GM12875 (cell line): ENCODE measurements at regions not wholly inside any gene's neighbourhood (a gene's known extent, or its start where the extent isn't known, plus 50 kb on each side); places are given as distances from the start of the nearest gene placed in this dataset.
"Not testable (repeated sequence)": the region's sequence is repeated elsewhere in the genome, so short reads cannot be mapped to it uniquely, and the experiment has no call there.

Experiments used
- H3K4me3 ChIP-seq: one replicate; pipeline ENCODE4 v1.5.1; 2011; ENCODE audit warnings: low read depth, low read length, control low read depth
- TF ChIP-seq, protein P1 (sequence below): IDR thresholded peaks from 2 replicates; pipeline ENCODE4 v1.5.1; 2011; ENCODE audit warnings: low read depth, mild to moderate bottlenecking, control low read depth, inconsistent platforms, low read length, moderate library complexity, borderline replicate concordance; ENCODE audit not compliant: insufficient read depth

- H3K4me3 ChIP-seq: no peak overlapping the region
- TF ChIP-seq, protein P1, sequence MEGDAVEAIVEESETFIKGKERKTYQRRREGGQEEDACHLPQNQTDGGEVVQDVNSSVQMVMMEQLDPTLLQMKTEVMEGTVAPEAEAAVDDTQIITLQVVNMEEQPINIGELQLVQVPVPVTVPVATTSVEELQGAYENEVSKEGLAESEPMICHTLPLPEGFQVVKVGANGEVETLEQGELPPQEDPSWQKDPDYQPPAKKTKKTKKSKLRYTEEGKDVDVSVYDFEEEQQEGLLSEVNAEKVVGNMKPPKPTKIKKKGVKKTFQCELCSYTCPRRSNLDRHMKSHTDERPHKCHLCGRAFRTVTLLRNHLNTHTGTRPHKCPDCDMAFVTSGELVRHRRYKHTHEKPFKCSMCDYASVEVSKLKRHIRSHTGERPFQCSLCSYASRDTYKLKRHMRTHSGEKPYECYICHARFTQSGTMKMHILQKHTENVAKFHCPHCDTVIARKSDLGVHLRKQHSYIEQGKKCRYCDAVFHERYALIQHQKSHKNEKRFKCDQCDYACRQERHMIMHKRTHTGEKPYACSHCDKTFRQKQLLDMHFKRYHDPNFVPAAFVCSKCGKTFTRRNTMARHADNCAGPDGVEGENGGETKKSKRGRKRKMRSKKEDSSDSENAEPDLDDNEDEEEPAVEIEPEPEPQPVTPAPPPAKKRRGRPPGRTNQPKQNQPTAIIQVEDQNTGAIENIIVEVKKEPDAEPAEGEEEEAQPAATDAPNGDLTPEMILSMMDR: no peak
Observed at GRCh38 chr13:58476206-58476918, 844.8 kb downstream of the PCDH17 start.

DNA sequence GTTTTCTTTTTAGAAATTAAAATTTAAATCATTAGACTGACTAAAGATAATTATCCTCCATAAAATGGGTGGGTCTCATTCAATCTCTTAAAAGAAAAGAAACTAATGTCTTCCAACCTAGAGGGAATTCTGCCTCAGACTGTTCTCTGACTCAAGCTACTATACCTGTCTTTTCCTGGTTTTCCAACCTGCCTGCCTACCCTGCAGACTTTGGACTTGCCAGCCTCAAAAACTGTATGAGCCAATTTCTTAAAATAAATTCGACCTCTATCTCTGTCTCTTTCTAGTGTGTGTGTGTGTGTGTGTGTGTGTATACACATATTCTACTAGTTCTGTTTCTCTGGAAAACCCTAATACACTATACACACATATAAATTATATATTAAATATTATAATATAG is 847.3 kb downstream of the PCDH17 start:
- H3K4me3 ChIP-seq: no peak overlapping the region
- TF ChIP-seq, protein P1: no peak

DNA sequence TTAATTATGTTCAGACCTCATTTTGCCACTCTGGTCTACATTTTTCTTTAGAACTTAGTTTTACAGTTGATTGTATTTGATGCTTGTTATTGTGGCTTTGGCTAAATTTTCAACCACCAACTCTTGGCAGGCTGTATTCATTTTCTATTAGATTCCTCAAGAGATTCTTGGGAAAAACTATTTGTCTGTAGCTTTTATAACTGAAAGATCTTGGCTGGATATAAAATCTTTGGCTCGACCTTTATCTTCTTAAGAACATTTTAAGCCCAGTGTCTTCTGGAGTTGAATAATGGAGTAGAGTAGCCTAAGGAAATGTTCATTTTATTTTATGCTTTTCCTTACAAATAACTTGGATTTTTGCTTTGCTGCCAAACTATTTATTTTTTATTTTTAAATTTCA is 848.5 kb downstream of the PCDH17 start:
- H3K4me3 ChIP-seq: no peak overlapping the region

DNA sequence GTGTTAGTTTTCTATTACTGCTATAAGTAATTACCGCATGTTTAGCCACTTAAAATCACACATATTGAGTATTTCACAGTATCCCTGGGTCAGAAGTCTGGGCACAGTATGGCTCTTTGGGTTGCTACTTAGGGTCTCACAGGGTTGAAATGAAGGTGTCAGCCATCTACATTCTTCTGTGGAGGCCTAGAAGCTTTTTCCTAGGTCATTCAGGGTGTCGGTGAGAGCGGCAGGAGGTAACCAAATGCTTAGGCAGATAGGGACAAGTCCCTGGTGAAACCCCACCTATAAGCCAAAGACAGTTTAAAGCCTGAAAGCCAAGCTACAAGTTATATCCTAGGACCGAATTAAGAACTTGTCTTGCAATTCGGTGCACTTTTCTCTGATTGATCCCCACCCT is 856.7 kb downstream of the PCDH17 start:
- TF ChIP-seq, protein P1: no peak
- H3K4me3 ChIP-seq: no peak overlapping the region

More for the DNA sequence above, 848.5 kb downstream of the PCDH17 start:
- TF ChIP-seq, protein P1: no peak

DNA sequence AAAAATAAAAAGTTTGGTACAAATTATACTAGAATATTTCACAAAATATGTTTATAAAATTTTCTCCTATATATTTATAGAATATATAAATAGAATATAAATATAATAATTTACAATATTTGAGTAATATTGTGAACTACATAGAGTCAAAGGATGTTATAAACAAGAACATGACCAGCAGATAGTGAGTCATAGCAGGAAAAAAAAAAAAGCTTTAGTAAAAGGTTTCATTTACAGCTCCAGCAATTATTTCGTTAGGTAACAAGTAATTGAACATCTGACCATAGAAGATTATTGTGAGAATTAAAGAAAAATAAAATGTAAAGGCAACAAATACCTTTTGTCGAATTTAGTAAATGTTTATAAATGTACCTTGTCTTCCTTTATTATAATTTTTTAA is 864.1 kb downstream of the PCDH17 start:
- H3K4me3 ChIP-seq: no peak overlapping the region
- TF ChIP-seq, protein P1: no peak

- no peak overlapping the region for H3K4me3 ChIP-seq
- TF ChIP-seq, protein P1: no peak
Observed at GRCh38 chr13:58500938-58501337, 869.4 kb downstream of the PCDH17 start.

- H3K4me3 ChIP-seq: not testable (repeated sequence)
Observed at GRCh38 chr13:58504202-58504700, 872.7 kb downstream of the PCDH17 start.

DNA sequence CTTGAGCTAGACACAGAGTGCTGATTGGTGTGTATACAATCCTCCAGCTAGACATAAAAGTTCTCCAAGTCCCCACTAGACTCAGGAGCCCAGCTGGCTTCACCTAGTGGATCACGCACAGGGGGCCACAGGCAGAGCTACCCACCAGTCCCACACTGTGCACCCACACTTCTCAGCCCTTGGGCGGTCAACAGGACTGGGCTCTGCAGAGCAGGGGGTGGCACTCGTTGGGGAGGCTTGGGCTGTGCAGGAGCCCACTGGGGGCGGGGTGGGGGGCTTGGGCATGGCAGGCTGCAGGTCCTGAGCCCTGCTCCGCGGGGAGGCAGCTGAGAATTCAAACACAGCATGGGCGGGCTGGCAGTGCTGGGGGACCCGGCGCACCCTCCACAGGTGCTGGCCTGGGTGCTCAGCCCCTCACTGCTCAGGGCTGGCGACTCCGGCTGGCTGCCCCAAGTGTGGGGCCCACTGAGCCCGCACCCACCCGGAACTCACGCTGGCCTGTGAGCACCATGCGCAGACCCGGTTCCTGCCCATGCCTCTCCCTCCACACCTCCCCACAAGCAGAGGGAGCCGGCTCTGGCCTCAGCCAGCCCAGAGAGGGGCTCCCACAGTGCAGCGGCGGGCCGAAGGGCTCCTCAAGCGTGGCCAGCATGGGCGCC is 873.8 kb downstream of the PCDH17 start:
- H3K4me3 ChIP-seq: not testable (repeated sequence)
